GM13976 (cell line): ENCODE measurements at regions not wholly inside any gene's neighbourhood (a gene's known extent, or its start where the extent isn't known, plus 50 kb on each side); places are given as distances from the start of the nearest gene placed in this dataset.

Experiments
- DNase-seq: peaks from one replicate; pipeline ENCODE4 v3.0.0; 2012; ENCODE audit warnings: low spot score
- CTCF ChIP-seq: IDR thresholded peaks from 2 replicates; pipeline ENCODE4 v1.5.1; 2012; ENCODE audit warnings: borderline replicate concordance, mild to moderate bottlenecking; ENCODE audit not compliant: insufficient read depth; ENCODE audit errors: extremely low read depth, missing control alignments, control extremely low read depth
- in situ Hi-C: fragments of 300-500 bp; cut with MboI; formaldehyde crosslinking; loops from one replicate; pipeline ENCODE4 v1.12.0; 2022; ENCODE audit warnings: low sequenced_read_pairs, mixed read lengths, inconsistent platforms; ENCODE audit not compliant: unreplicated experiment

GRCh38 chr2:138291805-138292204, 209.8 kb upstream of the SPOPL start:
- TF ChIP-seq CTCF = no peak

GRCh38 chr2:138293045-138293444, 208.5 kb upstream of the SPOPL start:
- no peak for TF ChIP-seq CTCF
- no peak for DNase-seq
- in situ Hi-C loops = no loop called here

More at GRCh38 chr2:138291805-138292204, 209.8 kb upstream of the SPOPL start:
- DNase-seq = no peak
- in situ Hi-C loops = no loop called here

GRCh38 chr2:138293549-138293948, 208.0 kb upstream of the SPOPL start:
- DNase-seq = no peak
- no peak for TF ChIP-seq CTCF
- in situ Hi-C loops = no loop called here

GRCh38 chr2:138294451-138294850, 207.1 kb upstream of the SPOPL start:
- no peak for DNase-seq
- in situ Hi-C loops = no loop called here
- TF ChIP-seq CTCF = no peak

GRCh38 chr2:138296365-138296764, 205.2 kb upstream of the SPOPL start:
- DNase-seq = no peak
- in situ Hi-C loops = no loop called here
- TF ChIP-seq CTCF = no peak

GRCh38 chr2:138298120-138298814, 203.3 kb upstream of the SPOPL start:
- in situ Hi-C loops = no loop called here
- no peak for TF ChIP-seq CTCF
- no peak for DNase-seq
